ENCODE measurements at regions not wholly inside any gene's neighbourhood (a gene's known extent, or its start where the extent isn't known, plus 50 kb on each side); places are given as distances from the start of the nearest gene placed in this dataset.

GRCh38 chr1:220983877-220984635, 104.8 kb downstream of the HLX start:
- no peak for DNase-seq

- DNase-seq: no peak
Observed at GRCh38 chr1:220990427-220991339, 111.4 kb downstream of the HLX start.

- DNase-seq: no peak
Observed at GRCh38 chr1:220991506-220991905, 112.3 kb downstream of the HLX start.

- no peak for DNase-seq
Observed at GRCh38 chr1:220991959-220992704, 112.9 kb downstream of the HLX start.

- no peak for DNase-seq
Observed at GRCh38 chr1:220992705-220993052, 113.4 kb downstream of the HLX start.

GRCh38 chr1:220994671-220995070, 115.4 kb downstream of the HLX start:
- no peak for DNase-seq

GRCh38 chr1:220997791-220998190, 118.5 kb downstream of the HLX start:
- no peak for DNase-seq

- peak; percentile 93 for DNase-seq
Observed at GRCh38 chr1:220999872-221000863, 120.9 kb downstream of the HLX start.

GRCh38 chr1:221001167-221001566, 121.9 kb downstream of the HLX start:
- DNase-seq: no peak

GRCh38 chr1:221002601-221003000, 123.4 kb downstream of the HLX start:
- no peak for DNase-seq

- no peak for DNase-seq
Observed at GRCh38 chr1:221011145-221011544, 131.9 kb downstream of the HLX start.

GRCh38 chr1:221012120-221012519, 132.9 kb downstream of the HLX start:
- DNase-seq: no peak

GRCh38 chr1:221013691-221014660, 134.7 kb downstream of the HLX start:
- no peak for DNase-seq

GRCh38 chr1:221015159-221015790, 136.0 kb downstream of the HLX start:
- DNase-seq: no peak

- DNase-seq: peak; percentile 51
Observed at GRCh38 chr1:221016751-221017150, 137.5 kb downstream of the HLX start.

- DNase-seq: no peak
Observed at GRCh38 chr1:221018414-221018813, 139.2 kb downstream of the HLX start.

- no peak for DNase-seq
Observed at GRCh38 chr1:221022331-221022730, 143.1 kb downstream of the HLX start.

- DNase-seq: no peak
Observed at GRCh38 chr1:221023482-221023881, 144.2 kb downstream of the HLX start.

- no peak for DNase-seq
Observed at GRCh38 chr1:221025501-221025900, 146.3 kb downstream of the HLX start.

GRCh38 chr1:221025956-221026355, 146.7 kb downstream of the HLX start:
- no peak for DNase-seq
